ENCODE measurements at regions not wholly inside any gene's neighbourhood (a gene's known extent, or its start where the extent isn't known, plus 50 kb on each side); places are given as distances from the start of the nearest gene placed in this dataset.

DNA sequence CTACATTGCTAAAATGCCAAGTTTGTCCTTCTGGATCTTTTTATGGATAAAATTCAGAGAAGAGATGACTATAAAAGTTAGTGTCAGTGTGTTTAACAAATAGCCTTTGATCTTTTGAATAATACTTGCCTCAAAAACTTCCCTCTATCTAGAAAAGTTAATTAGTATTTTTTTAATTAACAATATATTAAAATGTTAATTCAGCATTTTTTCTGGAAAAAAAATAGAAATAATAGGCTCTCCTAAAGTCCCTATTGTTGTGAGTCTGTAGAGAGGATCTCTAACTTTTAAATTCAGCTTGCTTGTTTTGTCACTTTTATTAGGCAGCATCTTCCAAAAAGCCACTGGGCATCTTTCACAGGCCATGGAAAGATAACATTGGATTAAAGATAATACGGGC, 435.2 kb upstream of the RASGEF1B start:
- H3K27me3 Mint-ChIP-seq (ENCODE audit: unreplicated experiment) = peaks cover 9% of the 10 kb centered on the region
- no peak overlapping the region for H3K27ac Mint-ChIP-seq (ENCODE audit: unreplicated experiment)
- no peaks in the 10 kb centered on the region for H3K36me3 Mint-ChIP-seq (ENCODE audit: unreplicated experiment)
- H3K9me3 Mint-ChIP-seq (ENCODE audit: unreplicated experiment) = peaks cover 2% of the 10 kb centered on the region
- TF ChIP-seq, protein P1, sequence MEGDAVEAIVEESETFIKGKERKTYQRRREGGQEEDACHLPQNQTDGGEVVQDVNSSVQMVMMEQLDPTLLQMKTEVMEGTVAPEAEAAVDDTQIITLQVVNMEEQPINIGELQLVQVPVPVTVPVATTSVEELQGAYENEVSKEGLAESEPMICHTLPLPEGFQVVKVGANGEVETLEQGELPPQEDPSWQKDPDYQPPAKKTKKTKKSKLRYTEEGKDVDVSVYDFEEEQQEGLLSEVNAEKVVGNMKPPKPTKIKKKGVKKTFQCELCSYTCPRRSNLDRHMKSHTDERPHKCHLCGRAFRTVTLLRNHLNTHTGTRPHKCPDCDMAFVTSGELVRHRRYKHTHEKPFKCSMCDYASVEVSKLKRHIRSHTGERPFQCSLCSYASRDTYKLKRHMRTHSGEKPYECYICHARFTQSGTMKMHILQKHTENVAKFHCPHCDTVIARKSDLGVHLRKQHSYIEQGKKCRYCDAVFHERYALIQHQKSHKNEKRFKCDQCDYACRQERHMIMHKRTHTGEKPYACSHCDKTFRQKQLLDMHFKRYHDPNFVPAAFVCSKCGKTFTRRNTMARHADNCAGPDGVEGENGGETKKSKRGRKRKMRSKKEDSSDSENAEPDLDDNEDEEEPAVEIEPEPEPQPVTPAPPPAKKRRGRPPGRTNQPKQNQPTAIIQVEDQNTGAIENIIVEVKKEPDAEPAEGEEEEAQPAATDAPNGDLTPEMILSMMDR (IDR thresholded peaks at IDR 0.05; ENCODE audit: partially characterized antibody, unreplicated experiment) = no peak
- DNase-seq = no peak
- H3K4me3 Mint-ChIP-seq (ENCODE audit: unreplicated experiment) = no peak overlapping the region
- peaks cover 26% of the 10 kb centered on the region for H3K4me1 Mint-ChIP-seq (ENCODE audit: low read depth, unreplicated experiment)

DNA sequence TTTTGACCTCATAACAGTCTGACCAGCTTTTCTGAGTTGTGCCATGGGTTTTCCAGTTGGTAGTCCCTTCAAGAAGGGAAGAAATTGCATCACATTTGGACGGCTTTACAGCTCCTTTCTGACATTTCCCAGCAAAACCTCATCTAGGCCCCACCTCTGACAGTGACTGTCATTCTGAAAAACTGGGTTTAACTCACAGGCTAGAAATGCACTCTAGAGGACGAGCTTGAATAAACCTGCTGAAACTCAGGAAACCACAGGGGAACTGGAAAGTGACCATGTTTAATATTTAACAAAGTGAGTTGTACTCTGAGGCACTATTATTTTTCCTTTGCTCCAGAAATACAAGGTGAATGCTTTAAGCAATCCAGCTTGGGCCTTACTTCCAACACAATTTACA, 434.3 kb upstream of the RASGEF1B start:
- no peak for DNase-seq
- no peaks in the 10 kb centered on the region for H3K36me3 Mint-ChIP-seq (ENCODE audit: unreplicated experiment)
- H3K4me3 Mint-ChIP-seq (ENCODE audit: unreplicated experiment) = no peak overlapping the region
- H3K27ac Mint-ChIP-seq (ENCODE audit: unreplicated experiment) = no peak overlapping the region
- TF ChIP-seq, protein P1 (IDR thresholded peaks at IDR 0.05; ENCODE audit: partially characterized antibody, unreplicated experiment) = no peak
- peaks cover 24% of the 10 kb centered on the region for H3K4me1 Mint-ChIP-seq (ENCODE audit: low read depth, unreplicated experiment)
- H3K27me3 Mint-ChIP-seq (ENCODE audit: unreplicated experiment) = peaks cover 8% of the 10 kb centered on the region
- H3K9me3 Mint-ChIP-seq (ENCODE audit: unreplicated experiment) = peaks cover 2% of the 10 kb centered on the region

DNA sequence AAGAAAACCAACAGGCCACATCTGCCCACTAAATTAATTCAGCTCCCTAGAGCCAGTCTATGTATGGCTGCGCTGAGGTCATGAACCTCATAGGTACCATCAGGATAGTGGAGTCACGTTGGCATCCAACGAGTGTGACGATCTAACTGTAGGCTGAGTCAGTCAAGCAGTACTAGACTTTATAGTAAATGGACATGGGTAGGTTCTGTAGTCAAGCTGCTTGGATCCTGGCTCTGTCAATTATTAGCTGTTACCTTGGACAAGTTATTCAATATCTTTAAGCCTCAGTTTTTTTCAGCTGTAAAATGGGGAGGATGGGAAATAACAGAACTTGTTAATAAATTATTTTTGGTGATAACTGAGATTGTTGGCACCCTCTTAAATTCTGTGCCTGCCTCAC, 432.4 kb upstream of the RASGEF1B start:
- TF ChIP-seq, protein P1 (IDR thresholded peaks at IDR 0.05; ENCODE audit: partially characterized antibody, unreplicated experiment) = no peak
- peaks cover 2% of the 10 kb centered on the region for H3K9me3 Mint-ChIP-seq (ENCODE audit: unreplicated experiment)
- no peak for DNase-seq
- peak overlapping the region; percentile 60 for H3K27ac Mint-ChIP-seq (ENCODE audit: unreplicated experiment)
- H3K36me3 Mint-ChIP-seq (ENCODE audit: unreplicated experiment) = no peaks in the 10 kb centered on the region
- peaks cover 25% of the 10 kb centered on the region for H3K4me1 Mint-ChIP-seq (ENCODE audit: low read depth, unreplicated experiment)
- peak overlapping the region; percentile 26 for H3K4me3 Mint-ChIP-seq (ENCODE audit: unreplicated experiment)
- peaks cover 7% of the 10 kb centered on the region for H3K27me3 Mint-ChIP-seq (ENCODE audit: unreplicated experiment)

DNA sequence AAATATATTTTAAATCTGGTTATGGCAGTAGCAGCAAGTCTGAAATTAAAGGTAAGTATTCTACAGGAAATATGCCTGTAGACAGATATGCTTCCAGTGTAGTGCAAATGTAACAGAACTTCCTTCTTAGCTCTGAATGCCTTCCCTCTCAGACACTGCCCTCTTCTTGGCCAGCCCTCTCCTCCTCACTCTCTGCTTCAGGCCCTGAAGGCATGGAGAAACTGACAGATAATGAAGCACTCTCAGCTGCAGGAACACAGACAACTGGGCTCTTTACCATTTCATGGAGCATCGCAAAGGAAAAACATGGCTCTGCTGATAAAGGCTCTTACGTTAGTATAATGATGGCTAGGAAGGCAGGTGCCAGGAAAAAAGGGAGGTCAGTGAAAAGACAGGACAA, 431.5 kb upstream of the RASGEF1B start:
- peaks cover 2% of the 10 kb centered on the region for H3K9me3 Mint-ChIP-seq (ENCODE audit: unreplicated experiment)
- peak overlapping the region; percentile 30 for H3K27ac Mint-ChIP-seq (ENCODE audit: unreplicated experiment)
- no peak overlapping the region for H3K4me3 Mint-ChIP-seq (ENCODE audit: unreplicated experiment)
- H3K36me3 Mint-ChIP-seq (ENCODE audit: unreplicated experiment) = no peaks in the 10 kb centered on the region
- peaks cover 5% of the 10 kb centered on the region for H3K27me3 Mint-ChIP-seq (ENCODE audit: unreplicated experiment)
- TF ChIP-seq, protein P1 (IDR thresholded peaks at IDR 0.05; ENCODE audit: partially characterized antibody, unreplicated experiment) = no peak
- H3K4me1 Mint-ChIP-seq (ENCODE audit: low read depth, unreplicated experiment) = peaks cover 23% of the 10 kb centered on the region
- no peak for DNase-seq

DNA sequence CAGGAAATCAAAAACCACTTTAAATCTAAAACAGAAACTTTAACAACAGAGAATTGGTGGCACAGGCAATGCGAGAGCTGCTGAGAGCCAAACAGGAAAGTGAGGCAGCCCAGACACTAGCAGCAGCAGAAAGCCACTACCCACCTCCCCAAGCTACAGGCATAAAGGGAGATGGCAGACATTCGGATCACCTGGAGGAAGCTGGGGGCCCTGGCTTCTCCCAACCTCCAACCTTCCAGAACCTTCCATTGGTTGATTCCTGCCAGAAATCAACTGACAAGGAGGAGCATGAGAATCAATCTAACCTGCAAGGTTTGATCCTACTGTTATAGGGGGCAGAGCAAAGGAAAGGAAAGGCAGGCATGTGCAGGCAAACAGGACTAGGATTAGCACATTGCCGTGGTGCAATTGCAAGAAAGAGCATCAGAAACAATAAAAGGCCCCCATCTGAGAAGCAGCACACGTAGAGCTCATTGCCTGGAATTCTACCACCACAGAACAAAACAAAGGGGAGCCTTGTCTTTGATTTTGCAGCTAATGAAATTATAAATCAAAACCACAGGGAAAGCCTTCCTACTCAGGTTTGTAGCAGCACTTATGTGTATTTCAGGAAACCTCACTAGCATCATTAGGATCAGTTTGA, 427.3 kb upstream of the RASGEF1B start:
- Mint-ChIP-seq H3K9me3 (ENCODE audit: unreplicated experiment) (peaks cover 2% of the 10 kb centered on the region), H3K27me3 (ENCODE audit: unreplicated experiment) (peaks cover 5% of the 10 kb centered on the region), H3K4me3 (ENCODE audit: unreplicated experiment) (no peak overlapping the region), H3K36me3 (ENCODE audit: unreplicated experiment) (no peaks in the 10 kb centered on the region), H3K4me1 (ENCODE audit: low read depth, unreplicated experiment) (peaks cover 14% of the 10 kb centered on the region), H3K27ac (ENCODE audit: unreplicated experiment) (peak overlapping the region; percentile 50)
- no peak for DNase-seq
- TF ChIP-seq, protein P1 (IDR thresholded peaks at IDR 0.05; ENCODE audit: partially characterized antibody, unreplicated experiment) = no peak
